ENCODE measurements at regions not wholly inside any gene's neighbourhood (a gene's known extent, or its start where the extent isn't known, plus 50 kb on each side); places are given as distances from the start of the nearest gene placed in this dataset.

- ATAC-seq, result no peak
- H3K4me1 ChIP-seq (ENCODE audit: low read depth), result no peaks in the 10 kb centered on the region
- no peaks in the 10 kb centered on the region for H3K36me3 ChIP-seq (ENCODE audit: low read depth)
- intact Hi-C loops (cut with DNase I, micrococcal nuclease), result no loop called here
- TF ChIP-seq CTCF (IDR thresholded peaks at IDR 0.05), result no peak
- H3K9me3 ChIP-seq, result no peaks in the 10 kb centered on the region
- no peak for DNase-seq
- no peak overlapping the region for H3K4me3 ChIP-seq
Measured at GRCh38 chr9:90307891-90308290, 334.7 kb downstream of the DIRAS2 start.

GRCh38 chr9:90308691-90309090, 333.9 kb downstream of the DIRAS2 start:
- H3K4me1 ChIP-seq (ENCODE audit: low read depth), result no peaks in the 10 kb centered on the region
- DNase-seq, result peak in 1 of 3 donors; percentile 34
- no peak overlapping the region for H3K4me3 ChIP-seq
- no peak for TF ChIP-seq CTCF (IDR thresholded peaks at IDR 0.05)
- H3K36me3 ChIP-seq (ENCODE audit: low read depth), result no peaks in the 10 kb centered on the region
- H3K9me3 ChIP-seq, result no peaks in the 10 kb centered on the region
- intact Hi-C loops (cut with DNase I, micrococcal nuclease), result no loop called here
- peak; percentile 59 for ATAC-seq

- H3K4me3 ChIP-seq, result no peak overlapping the region
- intact Hi-C loops (cut with DNase I, micrococcal nuclease), result no loop called here
- peak in 1 of 3 donors; percentile 20 for DNase-seq
- H3K9me3 ChIP-seq, result no peaks in the 10 kb centered on the region
- TF ChIP-seq CTCF (IDR thresholded peaks at IDR 0.05), result no peak
- peak; percentile 88 for ATAC-seq
- H3K4me1 ChIP-seq (ENCODE audit: low read depth), result no peaks in the 10 kb centered on the region
- H3K36me3 ChIP-seq (ENCODE audit: low read depth), result no peaks in the 10 kb centered on the region
Measured at GRCh38 chr9:90309809-90310520, 332.7 kb downstream of the DIRAS2 start.

GRCh38 chr9:90310521-90310876, 332.1 kb downstream of the DIRAS2 start:
- Histone ChIP-seq H3K4me1 (ENCODE audit: low read depth) (no peaks in the 10 kb centered on the region), H3K36me3 (ENCODE audit: low read depth) (no peaks in the 10 kb centered on the region), H3K9me3 (no peaks in the 10 kb centered on the region), H3K4me3 (no peak overlapping the region)
- DNase-seq (no peak), ATAC-seq (peak; percentile 70)
- no peak for TF ChIP-seq CTCF (IDR thresholded peaks at IDR 0.05)
- intact Hi-C loops (cut with DNase I, micrococcal nuclease), result no loop called here

GRCh38 chr9:90311811-90312210, 330.8 kb downstream of the DIRAS2 start:
- no peak for DNase-seq
- no peak for TF ChIP-seq CTCF (IDR thresholded peaks at IDR 0.05)
- Histone ChIP-seq H3K4me3 (no peak overlapping the region), H3K9me3 (no peaks in the 10 kb centered on the region), H3K36me3 (ENCODE audit: low read depth) (no peaks in the 10 kb centered on the region), H3K4me1 (ENCODE audit: low read depth) (no peaks in the 10 kb centered on the region)
- no peak for ATAC-seq
- intact Hi-C loops (cut with DNase I, micrococcal nuclease), result no loop called here

- Histone ChIP-seq H3K4me1 (ENCODE audit: low read depth) (no peaks in the 10 kb centered on the region), H3K9me3 (no peaks in the 10 kb centered on the region), H3K4me3 (no peak overlapping the region), H3K36me3 (ENCODE audit: low read depth) (no peaks in the 10 kb centered on the region)
- TF ChIP-seq CTCF (IDR thresholded peaks at IDR 0.05), result no peak
- intact Hi-C loops (cut with DNase I, micrococcal nuclease), result no loop called here
- ATAC-seq, result no peak
- DNase-seq, result no peak
Measured at GRCh38 chr9:90322296-90322695, 320.3 kb downstream of the DIRAS2 start.
